ENCODE measurements at regions not wholly inside any gene's neighbourhood (a gene's known extent, or its start where the extent isn't known, plus 50 kb on each side); places are given as distances from the start of the nearest gene placed in this dataset.

GRCh38 chr10:6912424-6912823 lies 332.3 kb upstream of the PRKCQ start:
- TF ChIP-seq POLR2AphosphoS5 (IDR thresholded peaks at IDR 0.05; ENCODE audit: low read depth) (no peak), EZH2 (IDR thresholded peaks at IDR 0.05; ENCODE audit: low read depth, unreplicated experiment) (no peak), JUNB (IDR thresholded peaks at IDR 0.05; ENCODE audit: unreplicated experiment) (no peak), CTCF (conservative IDR thresholded peaks at IDR 0.05; ENCODE audit: low read depth in 2 of 2) (no peak), NANOG (IDR thresholded peaks at IDR 0.05; ENCODE audit: borderline replicate concordance) (no peak), EZH2phosphoT487 (IDR thresholded peaks at IDR 0.05; ENCODE audit: unreplicated experiment) (no peak), CREB1 (CRISPR knock-in tag; IDR thresholded peaks at IDR 0.05; ENCODE audit: low read depth) (no peak)
- TF ChIP-seq, protein P1, sequence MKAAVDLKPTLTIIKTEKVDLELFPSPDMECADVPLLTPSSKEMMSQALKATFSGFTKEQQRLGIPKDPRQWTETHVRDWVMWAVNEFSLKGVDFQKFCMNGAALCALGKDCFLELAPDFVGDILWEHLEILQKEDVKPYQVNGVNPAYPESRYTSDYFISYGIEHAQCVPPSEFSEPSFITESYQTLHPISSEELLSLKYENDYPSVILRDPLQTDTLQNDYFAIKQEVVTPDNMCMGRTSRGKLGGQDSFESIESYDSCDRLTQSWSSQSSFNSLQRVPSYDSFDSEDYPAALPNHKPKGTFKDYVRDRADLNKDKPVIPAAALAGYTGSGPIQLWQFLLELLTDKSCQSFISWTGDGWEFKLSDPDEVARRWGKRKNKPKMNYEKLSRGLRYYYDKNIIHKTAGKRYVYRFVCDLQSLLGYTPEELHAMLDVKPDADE (IDR thresholded peaks at IDR 0.05): no peak
